Neural cell (in vitro differentiated cells): ENCODE measurements at regions not wholly inside any gene's neighbourhood (a gene's known extent, or its start where the extent isn't known, plus 50 kb on each side); places are given as distances from the start of the nearest gene placed in this dataset.

Source experiments
- H2AFZ ChIP-seq: fragments of 200-600, 300-800 bp; sonication (generic), shearing (Covaris generic); 2 replicates; pipeline ENCODE4 v1.6.0; 2014; ENCODE audit warnings: low read depth, mild to moderate bottlenecking, antibody characterized with exemption, low read length, moderate library complexity
- H3F3A ChIP-seq: fragments of 200-600 bp; shearing (Covaris generic); 2 replicates; pipeline ENCODE4 v1.6.1; 2016; ENCODE audit warnings: mild to moderate bottlenecking, moderate library complexity, mixed read lengths, antibody characterized with exemption, low read length; ENCODE audit not compliant: insufficient read depth, poor library complexity, severe bottlenecking
- H3K27ac ChIP-seq: fragments of 200-600, 300-800 bp; sonication (generic), shearing (Covaris generic); 2 replicates; pipeline ENCODE4 v1.5.1; 2014; ENCODE audit warnings: mild to moderate bottlenecking, low read length, moderate library complexity
- H3K27me3 ChIP-seq: fragments of 300-800, 200-600 bp; sonication (generic), shearing (Covaris generic); 2 replicates; pipeline ENCODE4 v1.6.0; 2014; ENCODE audit warnings: mild to moderate bottlenecking, low read depth, low read length, moderate library complexity; ENCODE audit not compliant: insufficient read depth
- H3K36me3 ChIP-seq: fragments of 300-800, 200-600 bp; sonication (generic), shearing (Covaris generic); 2 replicates; pipeline ENCODE4 v1.5.1; 2014; ENCODE audit warnings: mild to moderate bottlenecking, antibody characterized with exemption, low read length, moderate library complexity; ENCODE audit not compliant: insufficient read depth
- H3K4me2 ChIP-seq: fragments of 300-800, 200-600 bp; sonication (generic), shearing (Covaris generic); 2 replicates; pipeline ENCODE4 v1.6.0; 2014; ENCODE audit warnings: mild to moderate bottlenecking, low read length
- H3K4me3 ChIP-seq: fragments of 300-800, 200-600 bp; sonication (generic), shearing (Covaris generic); 2 replicates; pipeline ENCODE4 v1.5.1; 2014; ENCODE audit warnings: mild to moderate bottlenecking, low read length, moderate library complexity
- H3K79me2 ChIP-seq: fragments of 200-600 bp; shearing (Covaris generic); replicated peaks from 2 replicates; pipeline ENCODE4 v1.6.0; 2014; ENCODE audit warnings: mild to moderate bottlenecking, low read length, moderate library complexity; ENCODE audit not compliant: insufficient read depth
- H3K9ac ChIP-seq: fragments of 300-800, 200-600 bp; sonication (generic), shearing (Covaris generic); 2 replicates; pipeline ENCODE4 v1.6.1; 2016; ENCODE audit warnings: mild to moderate bottlenecking, low read length, mixed read lengths
- H3K9me2 ChIP-seq: fragments of 200-600 bp; shearing (Covaris generic); 2 replicates; pipeline ENCODE4 v1.6.1; 2016; ENCODE audit warnings: mild to moderate bottlenecking, low read length, mixed read lengths; ENCODE audit not compliant: insufficient read depth
- H3K9me3 ChIP-seq: fragments of 200-600, 300-800 bp; sonication (generic), shearing (Covaris generic); 2 replicates; pipeline ENCODE4 v1.6.1; 2016; ENCODE audit warnings: mild to moderate bottlenecking, mixed run types, low read length, moderate library complexity, mixed read lengths
- H4K20me1 ChIP-seq: fragments of 200-600 bp; shearing (Covaris generic); 2 replicates; pipeline ENCODE4 v1.6.1; 2016; ENCODE audit warnings: mild to moderate bottlenecking, mixed run types; ENCODE audit not compliant: insufficient read depth
- EP300 ChIP-seq: fragments of 450-650 bp; conservative IDR thresholded peaks from 2 replicates; pipeline ENCODE4 v1.6.1; 2014; ENCODE audit warnings: antibody characterized with exemption, mild to moderate bottlenecking, moderate library complexity; ENCODE audit not compliant: poor library complexity, severe bottlenecking
- EZH2 ChIP-seq: fragments of 200-600, 300-800 bp; shearing (Covaris generic), sonication (generic); IDR thresholded peaks from 2 replicates; pipeline ENCODE4 v1.6.1; 2014; ENCODE audit warnings: antibody characterized with exemption, low read length, borderline replicate concordance, mild to moderate bottlenecking; ENCODE audit not compliant: insufficient read depth, poor library complexity, severe bottlenecking
- MXI1 ChIP-seq: fragments of 450-650 bp; conservative IDR thresholded peaks from 2 replicates; pipeline ENCODE4 v1.6.1; 2014; ENCODE audit warnings: antibody characterized with exemption, mild to moderate bottlenecking; ENCODE audit not compliant: poor library complexity, severe bottlenecking
- POLR2AphosphoS5 ChIP-seq: IDR thresholded peaks from 2 replicates; pipeline ENCODE4 v1.6.1; 2012
- RAD21 ChIP-seq: fragments of 450-650 bp; conservative IDR thresholded peaks from 2 replicates; pipeline ENCODE4 v1.6.1; 2014; ENCODE audit warnings: antibody characterized with exemption, mild to moderate bottlenecking, moderate library complexity
- REST ChIP-seq: IDR thresholded peaks from 2 replicates; pipeline ENCODE4 v1.6.1; 2012; ENCODE audit warnings: borderline replicate concordance
- SMC3 ChIP-seq: fragments of 450-650 bp; conservative IDR thresholded peaks from 2 replicates; pipeline ENCODE4 v1.6.1; 2014; ENCODE audit warnings: antibody characterized with exemption, mild to moderate bottlenecking, moderate library complexity; ENCODE audit not compliant: poor library complexity
- TAF1 ChIP-seq: IDR thresholded peaks from 2 replicates; pipeline ENCODE4 v1.6.1; 2012; ENCODE audit warnings: low read depth
- TF ChIP-seq, protein P1 (sequence below): fragments of 450-650 bp; IDR thresholded peaks from 2 replicates; pipeline ENCODE4 v1.5.1; 2014; ENCODE audit warnings: antibody characterized with exemption, mild to moderate bottlenecking, moderate library complexity; ENCODE audit not compliant: poor library complexity, severe bottlenecking

GRCh38 chr18:37955201-37955600, 389.6 kb upstream of the CELF4 start:
- no peaks in the 10 kb centered on the region for H3F3A ChIP-seq
- H3K9me3 ChIP-seq, result no peaks in the 10 kb centered on the region
- H3K79me2 ChIP-seq, result no peaks in the 10 kb centered on the region
- H3K27ac ChIP-seq, result no peak overlapping the region
- H3K9ac ChIP-seq, result no peak overlapping the region
- H3K36me3 ChIP-seq, result no peaks in the 10 kb centered on the region
- no peaks in the 10 kb centered on the region for H4K20me1 ChIP-seq
- no peak for TF ChIP-seq TAF1
- TF ChIP-seq MXI1, result no peak
- TF ChIP-seq, protein P1, sequence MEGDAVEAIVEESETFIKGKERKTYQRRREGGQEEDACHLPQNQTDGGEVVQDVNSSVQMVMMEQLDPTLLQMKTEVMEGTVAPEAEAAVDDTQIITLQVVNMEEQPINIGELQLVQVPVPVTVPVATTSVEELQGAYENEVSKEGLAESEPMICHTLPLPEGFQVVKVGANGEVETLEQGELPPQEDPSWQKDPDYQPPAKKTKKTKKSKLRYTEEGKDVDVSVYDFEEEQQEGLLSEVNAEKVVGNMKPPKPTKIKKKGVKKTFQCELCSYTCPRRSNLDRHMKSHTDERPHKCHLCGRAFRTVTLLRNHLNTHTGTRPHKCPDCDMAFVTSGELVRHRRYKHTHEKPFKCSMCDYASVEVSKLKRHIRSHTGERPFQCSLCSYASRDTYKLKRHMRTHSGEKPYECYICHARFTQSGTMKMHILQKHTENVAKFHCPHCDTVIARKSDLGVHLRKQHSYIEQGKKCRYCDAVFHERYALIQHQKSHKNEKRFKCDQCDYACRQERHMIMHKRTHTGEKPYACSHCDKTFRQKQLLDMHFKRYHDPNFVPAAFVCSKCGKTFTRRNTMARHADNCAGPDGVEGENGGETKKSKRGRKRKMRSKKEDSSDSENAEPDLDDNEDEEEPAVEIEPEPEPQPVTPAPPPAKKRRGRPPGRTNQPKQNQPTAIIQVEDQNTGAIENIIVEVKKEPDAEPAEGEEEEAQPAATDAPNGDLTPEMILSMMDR, result no peak
- TF ChIP-seq EZH2, result no peak
- no peak for TF ChIP-seq SMC3
- TF ChIP-seq EP300, result no peak
- TF ChIP-seq REST, result no peak
- no peak overlapping the region for H3K4me2 ChIP-seq
- no peaks in the 10 kb centered on the region for H3K27me3 ChIP-seq
- no peaks in the 10 kb centered on the region for H3K9me2 ChIP-seq
- no peak overlapping the region for H3K4me3 ChIP-seq
- no peak overlapping the region for H2AFZ ChIP-seq

DNA sequence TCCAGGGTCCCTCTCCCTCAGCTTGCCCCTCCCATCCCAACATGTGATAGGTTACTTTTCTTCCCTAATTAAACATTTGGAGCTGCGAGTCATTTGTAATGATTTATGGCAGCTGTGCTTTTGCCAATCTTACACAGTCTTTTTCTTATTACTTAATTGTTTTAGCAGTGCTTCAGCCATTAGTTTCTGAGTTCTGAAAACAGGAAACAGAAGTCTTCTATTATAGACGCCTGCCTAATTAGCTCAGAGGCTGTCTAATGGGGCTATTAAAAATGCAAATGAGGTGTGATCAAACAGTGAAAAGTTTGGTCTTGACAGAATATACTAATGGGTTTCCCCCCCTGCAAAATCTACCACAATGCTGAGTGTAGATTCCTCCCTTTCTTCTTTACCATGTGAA, 388.3 kb upstream of the CELF4 start:
- no peak for TF ChIP-seq EZH2
- TF ChIP-seq REST, result no peak
- TF ChIP-seq MXI1, result no peak
- TF ChIP-seq, protein P1, result no peak
- no peak for TF ChIP-seq RAD21
- TF ChIP-seq SMC3, result no peak
- no peak for TF ChIP-seq POLR2AphosphoS5
- TF ChIP-seq TAF1, result no peak
- TF ChIP-seq EP300, result no peak

More for the DNA sequence above, 388.3 kb upstream of the CELF4 start:
- H2AFZ ChIP-seq, result no peak overlapping the region
- no peaks in the 10 kb centered on the region for H4K20me1 ChIP-seq
- H3K9ac ChIP-seq, result no peak overlapping the region
- H3K27me3 ChIP-seq, result no peaks in the 10 kb centered on the region
- no peak overlapping the region for H3K27ac ChIP-seq
- no peak overlapping the region for H3K4me3 ChIP-seq
- H3F3A ChIP-seq, result no peaks in the 10 kb centered on the region
- H3K79me2 ChIP-seq, result no peaks in the 10 kb centered on the region
- no peaks in the 10 kb centered on the region for H3K36me3 ChIP-seq
- no peak overlapping the region for H3K4me2 ChIP-seq
- H3K9me2 ChIP-seq, result no peaks in the 10 kb centered on the region
- no peaks in the 10 kb centered on the region for H3K9me3 ChIP-seq
